Right ventricle myocardium superior (tissue), 1 donor: ENCODE measurements at regions not wholly inside any gene's neighbourhood (a gene's known extent, or its start where the extent isn't known, plus 50 kb on each side); places are given as distances from the start of the nearest gene placed in this dataset.
"Not testable (repeated sequence)": the region's sequence is repeated elsewhere in the genome, so short reads cannot be mapped to it uniquely, and the experiment has no call there.

Source experiments
- ATAC-seq: fragments of 200-7000 bp; cut with Tn5 transposase; one replicate; pipeline ENCODE4 v1.9.1; 2020; ENCODE audit warnings: mild to moderate bottlenecking; ENCODE audit not compliant: poor library complexity
- DNase-seq: peaks from one replicate; pipeline ENCODE4 v3.0.0-alpha.2; 2020
- intact Hi-C: fragments of 100-400 bp; cut with DNase I; formaldehyde crosslinking; loops from one replicate; pipeline ENCODE4 v1.11.2; 2022
- donor health status: DM: no; HTN: yes; CAD: no; lungs with severe emphysema.

- intact Hi-C loops, DNase-seq: not testable (repeated sequence)
These were observed 55.9 kb upstream of the ACSM6 start for GRCh38 chr10:95137990-95138625.

DNA sequence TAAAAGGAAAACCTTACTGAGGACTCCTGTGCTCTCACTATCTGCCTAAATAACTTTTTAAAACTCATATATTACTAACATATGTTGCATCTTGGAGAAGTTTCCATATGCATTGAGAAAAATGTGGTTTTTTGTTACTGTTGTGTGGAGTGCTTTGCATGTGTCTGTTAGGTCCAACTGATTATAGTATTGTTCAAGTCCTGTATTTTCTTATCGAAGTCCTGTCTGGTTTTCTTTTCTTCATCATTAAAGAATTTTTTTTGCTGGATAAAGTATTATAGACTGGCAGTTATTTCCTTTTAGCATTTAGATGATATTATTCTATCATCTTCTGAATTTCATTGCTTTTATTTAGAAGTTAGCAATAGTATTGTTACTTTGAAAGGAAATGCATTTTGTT lies 59.5 kb upstream of the ACSM6 start:
- no peak for DNase-seq
- ATAC-seq = no peak
- intact Hi-C loops = no loop called here

More at GRCh38 chr10:95137990-95138625, 55.9 kb upstream of the ACSM6 start:
- not testable (repeated sequence) for ATAC-seq

GRCh38 chr10:95133997-95134396 lies 60.0 kb upstream of the ACSM6 start:
- ATAC-seq (no peak), DNase-seq (no peak)
- intact Hi-C loops = no loop called here

DNA sequence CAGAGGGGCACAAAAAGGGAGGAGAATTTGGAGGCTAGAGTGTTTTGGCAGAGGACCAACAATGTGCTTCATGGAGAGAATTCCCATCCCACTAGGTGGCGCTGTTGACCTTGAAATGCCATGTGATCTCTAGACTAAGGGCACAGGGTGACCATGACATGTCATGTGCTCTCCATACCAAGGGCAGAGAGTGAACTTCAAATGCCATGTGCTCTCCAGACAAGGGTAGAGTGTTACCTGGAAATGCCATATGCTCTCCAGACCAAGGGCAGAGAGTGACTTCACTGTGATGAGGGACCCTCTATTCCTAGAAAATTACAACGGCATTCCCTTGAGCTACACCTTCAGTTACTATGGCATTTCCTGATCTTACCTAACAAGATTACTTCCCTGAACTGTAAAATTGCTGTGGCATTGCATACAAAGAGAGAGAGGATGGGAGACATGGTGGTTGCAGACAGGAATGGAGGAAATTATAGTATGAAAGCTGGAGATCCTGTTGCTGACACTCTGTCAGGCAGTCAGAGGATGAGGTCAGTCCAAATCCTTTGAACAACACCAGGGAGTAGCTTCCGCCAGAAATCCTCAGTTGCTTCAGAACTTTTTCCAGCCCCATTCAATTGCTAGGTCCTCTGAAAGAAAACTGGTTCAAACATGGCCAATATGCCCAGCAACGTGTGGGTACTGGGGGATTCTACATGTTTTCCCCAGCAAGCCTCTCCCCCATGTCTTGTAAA lies 60.9 kb upstream of the ACSM6 start:
- ATAC-seq (peak; percentile 45), DNase-seq (peak; percentile 57)
- intact Hi-C loops = no loop called here

GRCh38 chr10:95130429-95130828 lies 61.1 kb upstream of the CYP2C8 start:
- ATAC-seq, DNase-seq, intact Hi-C loops: not testable (repeated sequence)

DNA sequence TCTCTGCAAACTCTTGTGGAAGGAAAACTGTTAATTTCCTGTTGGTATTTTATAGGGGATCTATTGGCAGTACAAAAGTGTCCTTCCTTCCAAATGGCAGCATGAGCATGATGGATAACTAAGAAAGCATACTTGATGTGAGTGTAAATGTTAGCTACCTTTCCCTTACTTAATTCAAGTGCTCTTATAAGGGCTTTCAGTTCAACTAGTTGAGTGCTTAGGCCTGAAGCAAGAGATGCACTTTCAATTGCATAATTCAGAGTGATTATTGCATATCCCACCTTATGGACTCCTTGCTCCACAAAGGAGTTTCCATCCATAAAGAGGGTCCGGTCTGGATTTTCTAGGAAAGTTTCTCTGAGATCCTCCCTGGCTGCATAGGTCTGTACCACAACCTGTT lies 56.3 kb upstream of the CYP2C8 start:
- no peak for ATAC-seq
- no peak for DNase-seq
- intact Hi-C loops = no loop called here

- ATAC-seq = no peak
- no peak for DNase-seq
- intact Hi-C loops = no loop called here
These were observed 53.4 kb upstream of the CYP2C8 start for GRCh38 chr10:95122736-95123135.

GRCh38 chr10:95121904-95122303 lies 52.6 kb upstream of the CYP2C8 start:
- DNase-seq (no peak), ATAC-seq (peak; percentile 15)
- intact Hi-C loops = no loop called here
